KOPT-K1 (cell line): ENCODE measurements at regions not wholly inside any gene's neighbourhood (a gene's known extent, or its start where the extent isn't known, plus 50 kb on each side); places are given as distances from the start of the nearest gene placed in this dataset.
"Not testable (repeated sequence)": the region's sequence is repeated elsewhere in the genome, so short reads cannot be mapped to it uniquely, and the experiment has no call there.

ENCODE experiments used
- H3K27ac ChIP-seq: fragments of 200-600 bp; sonication (generic); 2 replicates; pipeline ENCODE4 v1.5.1; 2016; ENCODE audit warnings: antibody characterized with exemption, mild to moderate bottlenecking, low read depth, low read length; ENCODE audit not compliant: poor library complexity, severe bottlenecking
- H3K36me3 ChIP-seq: fragments of 200-600 bp; sonication (generic); 2 replicates; pipeline ENCODE4 v1.5.1; 2017; ENCODE audit warnings: antibody characterized with exemption, mild to moderate bottlenecking, low read length, moderate library complexity; ENCODE audit not compliant: insufficient read depth
- H3K9me3 ChIP-seq: fragments of 200-600 bp; sonication (generic); 2 replicates; pipeline ENCODE4 v1.5.1; 2017; ENCODE audit warnings: antibody characterized with exemption, low read length, mild to moderate bottlenecking; ENCODE audit not compliant: insufficient read depth, poor library complexity, severe bottlenecking

- H3K36me3 ChIP-seq = no peaks in the 10 kb centered on the region
- no peak overlapping the region for H3K27ac ChIP-seq
- H3K9me3 ChIP-seq = peaks cover 18% of the 10 kb centered on the region
Observed at GRCh38 chr2:242043538-242044312, 174.2 kb downstream of the RTP5 start.

DNA sequence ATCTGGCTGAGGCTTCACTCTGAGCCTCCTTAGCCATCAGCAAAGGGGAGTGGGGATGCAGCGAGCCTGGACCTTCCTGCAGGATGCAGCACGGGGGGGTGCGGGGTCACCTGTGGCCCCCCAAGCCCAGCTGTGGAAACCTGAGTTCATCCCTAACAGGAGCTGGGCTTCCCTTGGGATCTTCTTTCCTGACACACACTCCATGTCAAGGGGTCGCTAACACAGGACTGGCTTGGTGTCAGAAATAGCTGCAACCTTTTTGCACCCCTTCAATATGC lies 174.7 kb downstream of the RTP5 start:
- no peaks in the 10 kb centered on the region for H3K36me3 ChIP-seq

GRCh38 chr2:242045596-242046144 lies 176.1 kb downstream of the RTP5 start:
- not testable (repeated sequence) for H3K27ac ChIP-seq, H3K36me3 ChIP-seq
- peaks cover 18% of the 10 kb centered on the region for H3K9me3 ChIP-seq

More for the DNA sequence above, 174.7 kb downstream of the RTP5 start:
- Histone ChIP-seq H3K27ac (no peak overlapping the region), H3K9me3 (peaks cover 18% of the 10 kb centered on the region)

DNA sequence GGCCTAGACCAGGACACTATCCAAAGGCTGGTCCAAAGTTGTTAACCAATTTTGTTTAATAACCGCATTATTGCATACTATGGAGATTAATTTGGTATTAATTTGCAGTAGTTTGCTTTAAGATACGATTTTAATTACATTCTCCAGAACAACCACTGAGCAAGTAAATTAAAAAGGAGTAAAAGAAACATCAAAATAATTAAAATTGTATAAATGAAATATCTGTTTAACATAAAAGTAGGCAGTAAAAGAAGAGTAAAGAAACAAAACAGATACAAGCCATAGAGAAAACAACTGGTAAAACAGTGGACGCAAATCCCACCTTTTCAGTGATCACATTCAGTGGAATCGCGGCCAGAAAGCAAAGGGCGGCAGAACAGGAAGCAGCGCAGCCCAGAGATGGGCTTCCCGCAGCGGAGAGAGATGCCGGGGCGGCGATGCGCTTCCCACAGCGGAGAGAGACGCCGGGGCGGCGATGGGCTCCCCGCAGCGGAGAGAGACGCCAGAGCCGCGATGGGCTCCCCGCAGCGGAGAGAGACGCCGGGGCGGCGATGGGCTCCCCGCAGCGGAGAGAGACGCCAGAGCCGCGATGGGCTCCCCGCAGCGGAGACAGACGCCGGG lies 176.8 kb downstream of the RTP5 start:
- Histone ChIP-seq H3K27ac (no peak overlapping the region), H3K36me3 (no peaks in the 10 kb centered on the region), H3K9me3 (peaks cover 11% of the 10 kb centered on the region)

- no peak overlapping the region for H3K27ac ChIP-seq
- no peaks in the 10 kb centered on the region for H3K36me3 ChIP-seq
- no peaks in the 10 kb centered on the region for H3K9me3 ChIP-seq
Observed at GRCh38 chr2:242047963-242048362, 178.4 kb downstream of the RTP5 start.

DNA sequence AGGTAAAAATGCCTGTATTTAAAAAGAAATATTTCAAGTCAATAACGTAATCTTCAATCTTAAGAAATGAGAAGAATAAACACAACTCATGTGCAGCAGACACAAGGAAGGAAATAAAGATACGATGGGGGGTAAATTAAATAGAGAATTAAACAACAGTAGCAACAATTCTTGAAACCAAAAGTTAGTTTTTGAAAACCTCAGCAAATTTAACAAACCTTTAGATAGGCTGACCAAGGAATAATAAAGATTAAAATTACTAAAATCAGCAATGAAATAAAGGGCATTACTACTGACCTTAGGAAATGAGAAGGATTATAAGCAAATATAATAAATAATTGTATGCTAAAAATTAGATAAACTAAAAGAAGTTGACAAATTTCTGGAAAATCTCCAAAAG lies 178.9 kb downstream of the RTP5 start:
- Histone ChIP-seq H3K27ac (no peak overlapping the region), H3K36me3 (no peaks in the 10 kb centered on the region), H3K9me3 (no peaks in the 10 kb centered on the region)

DNA sequence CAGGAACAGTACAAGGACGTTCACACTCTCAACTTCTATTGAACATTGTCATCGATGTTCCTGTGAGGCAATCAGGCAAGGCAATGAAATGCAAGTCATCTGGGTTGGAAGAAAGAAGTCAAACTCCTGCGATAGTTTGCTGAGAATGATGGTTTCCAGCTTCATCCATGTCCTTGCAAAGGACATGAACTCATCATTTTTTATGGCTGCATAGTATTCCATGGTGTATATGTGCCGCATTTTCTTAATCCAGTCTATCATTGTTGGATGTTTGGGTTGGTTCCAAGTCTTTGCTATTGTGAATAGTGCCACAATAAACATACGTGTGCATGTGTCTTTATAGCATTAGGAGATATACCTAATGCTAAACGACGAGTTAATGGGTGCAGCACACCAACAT lies 180.0 kb downstream of the RTP5 start:
- H3K36me3 ChIP-seq = not testable (repeated sequence)

DNA sequence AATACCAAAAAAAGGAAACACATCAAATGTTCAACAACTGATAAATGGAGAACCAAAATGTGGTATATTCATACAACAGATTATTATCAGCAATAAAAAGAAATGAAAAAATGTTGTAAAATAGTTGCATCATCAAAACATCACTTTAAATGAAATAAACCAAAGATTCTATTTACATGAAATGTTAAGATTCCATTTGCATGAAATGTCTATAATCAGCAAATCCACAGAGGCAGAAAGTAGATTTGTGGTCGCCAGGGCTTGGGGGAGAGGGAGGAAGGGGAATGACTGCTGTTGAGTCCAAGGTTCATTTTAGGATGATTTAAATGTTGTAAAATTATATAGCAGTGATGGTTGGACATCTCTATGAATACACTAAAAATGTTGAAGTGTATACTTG lies 181.9 kb downstream of the RTP5 start:
- Histone ChIP-seq H3K9me3 (no peaks in the 10 kb centered on the region), H3K36me3 (no peaks in the 10 kb centered on the region), H3K27ac (no peak overlapping the region)

More for the DNA sequence above, 180.0 kb downstream of the RTP5 start:
- H3K9me3 ChIP-seq, H3K27ac ChIP-seq: not testable (repeated sequence)

- Histone ChIP-seq H3K36me3 (no peaks in the 10 kb centered on the region), H3K27ac (no peak overlapping the region), H3K9me3 (no peaks in the 10 kb centered on the region)
Observed at GRCh38 chr2:242052421-242052820, 182.9 kb downstream of the RTP5 start.

DNA sequence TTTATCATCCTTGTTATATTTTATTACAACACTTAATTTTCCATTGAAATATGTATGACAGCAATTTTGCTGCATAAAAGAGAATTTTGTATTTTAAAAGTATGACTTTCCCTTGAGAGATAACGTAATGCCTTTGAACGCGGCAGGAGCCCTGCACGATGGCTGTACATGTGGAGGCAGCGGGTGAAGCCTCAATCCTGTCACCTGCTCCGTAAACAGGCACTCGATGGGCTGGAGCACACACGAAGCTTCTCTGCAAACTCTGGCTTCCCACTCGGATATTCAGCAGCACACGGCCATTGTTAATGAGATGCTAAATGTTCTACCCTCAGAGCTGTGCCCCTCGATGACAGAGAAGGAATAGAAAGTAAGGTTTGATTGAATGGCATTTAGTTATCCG lies 184.4 kb downstream of the RTP5 start:
- Histone ChIP-seq H3K27ac (no peak overlapping the region), H3K36me3 (no peaks in the 10 kb centered on the region)

DNA sequence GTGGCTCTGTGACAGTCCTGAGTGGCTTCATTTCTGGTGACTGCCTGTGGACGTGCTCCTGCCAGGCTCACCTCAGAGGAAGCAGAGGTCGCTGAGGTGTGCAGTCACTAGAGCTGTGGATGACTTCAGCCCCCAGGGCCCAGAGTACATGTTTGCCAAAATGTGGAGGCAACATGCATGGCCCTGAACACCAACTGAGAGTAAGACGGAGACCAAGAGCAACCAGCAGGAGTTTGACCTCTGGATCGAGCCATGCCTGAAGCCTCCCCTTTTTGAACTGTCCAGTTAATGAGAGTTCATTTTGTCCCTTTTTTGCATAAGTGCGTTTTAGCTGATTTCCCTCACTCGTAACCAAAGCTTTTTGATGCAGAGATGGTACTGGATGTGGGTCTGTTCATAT lies 184.9 kb downstream of the RTP5 start:
- no peaks in the 10 kb centered on the region for H3K36me3 ChIP-seq
- H3K9me3 ChIP-seq = peaks cover 6% of the 10 kb centered on the region
- no peak overlapping the region for H3K27ac ChIP-seq

More for the DNA sequence above, 184.4 kb downstream of the RTP5 start:
- H3K9me3 ChIP-seq = peaks cover under 1% of the 10 kb centered on the region

DNA sequence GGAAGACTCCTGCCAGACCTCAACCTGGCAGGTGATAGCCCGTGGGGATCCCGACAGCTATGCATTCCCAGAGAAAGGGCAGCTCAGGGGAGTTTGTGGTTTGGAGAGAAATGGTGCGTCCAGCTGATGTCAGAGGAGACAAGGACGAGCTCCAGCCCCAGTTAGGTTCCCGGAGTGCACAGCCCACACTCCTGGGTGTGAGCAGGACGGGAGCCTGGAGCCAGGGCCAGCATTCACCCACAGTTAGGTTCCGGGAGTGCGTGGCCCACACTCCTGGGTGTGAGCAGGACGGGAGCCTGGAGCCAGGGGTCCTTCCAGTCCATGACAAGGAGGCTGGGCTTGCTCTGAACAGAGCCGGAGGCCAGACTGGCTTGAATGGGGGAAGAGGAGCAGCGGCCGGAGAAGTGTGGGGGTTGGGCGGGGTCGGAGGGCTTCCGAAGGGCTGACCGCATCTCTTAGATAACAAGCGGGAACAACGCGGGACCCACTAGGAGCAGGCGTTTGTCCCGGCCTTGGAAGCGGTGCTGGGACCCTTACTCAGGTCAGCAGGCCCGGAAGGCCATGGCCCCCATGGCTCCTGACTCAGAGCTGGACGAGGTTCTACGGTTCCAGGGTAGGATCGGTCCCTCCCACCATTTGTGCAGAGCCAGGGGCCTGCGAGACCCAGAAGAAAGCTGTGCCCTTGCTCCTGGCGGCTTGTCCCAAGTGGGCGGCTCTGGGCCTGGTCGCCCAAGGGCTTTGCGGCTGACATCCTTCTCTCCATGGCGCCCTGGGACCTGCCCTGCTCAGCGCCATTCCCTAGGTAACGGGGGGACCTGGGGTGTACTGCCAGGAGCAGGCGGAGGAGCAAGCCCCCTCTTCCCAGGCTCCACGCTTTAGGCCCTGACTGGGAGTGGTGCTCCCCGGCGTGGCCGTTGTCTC lies 185.6 kb downstream of the RTP5 start:
- H3K9me3 ChIP-seq = peaks cover 10% of the 10 kb centered on the region
- H3K27ac ChIP-seq = no peak overlapping the region
- H3K36me3 ChIP-seq = no peaks in the 10 kb centered on the region

- no peak overlapping the region for H3K27ac ChIP-seq
- peaks cover 19% of the 10 kb centered on the region for H3K9me3 ChIP-seq
- H3K36me3 ChIP-seq = no peaks in the 10 kb centered on the region
Observed at GRCh38 chr2:242056026-242056425, 186.5 kb downstream of the RTP5 start.

DNA sequence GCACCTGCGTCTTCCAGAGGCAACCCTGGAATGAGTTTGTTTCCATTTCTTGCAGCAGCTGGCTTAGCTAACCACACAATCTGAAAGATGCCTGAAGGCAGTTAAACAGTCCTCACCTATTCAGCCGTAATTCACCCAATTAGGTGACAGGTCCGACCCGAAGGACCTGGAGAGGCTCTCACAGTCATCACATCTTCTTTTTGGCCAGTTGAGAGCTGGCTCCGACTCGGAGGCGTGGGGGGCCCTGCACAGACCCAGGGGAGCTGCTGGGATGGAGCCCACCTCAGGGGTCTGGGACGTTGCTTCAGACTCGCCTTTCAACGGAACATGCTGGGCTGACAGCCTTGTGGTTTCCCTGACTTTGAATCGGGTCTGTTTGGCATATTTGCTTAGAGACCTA lies 187.3 kb downstream of the RTP5 start:
- no peaks in the 10 kb centered on the region for H3K36me3 ChIP-seq
- H3K9me3 ChIP-seq = peaks cover 21% of the 10 kb centered on the region
- H3K27ac ChIP-seq = no peak overlapping the region

DNA sequence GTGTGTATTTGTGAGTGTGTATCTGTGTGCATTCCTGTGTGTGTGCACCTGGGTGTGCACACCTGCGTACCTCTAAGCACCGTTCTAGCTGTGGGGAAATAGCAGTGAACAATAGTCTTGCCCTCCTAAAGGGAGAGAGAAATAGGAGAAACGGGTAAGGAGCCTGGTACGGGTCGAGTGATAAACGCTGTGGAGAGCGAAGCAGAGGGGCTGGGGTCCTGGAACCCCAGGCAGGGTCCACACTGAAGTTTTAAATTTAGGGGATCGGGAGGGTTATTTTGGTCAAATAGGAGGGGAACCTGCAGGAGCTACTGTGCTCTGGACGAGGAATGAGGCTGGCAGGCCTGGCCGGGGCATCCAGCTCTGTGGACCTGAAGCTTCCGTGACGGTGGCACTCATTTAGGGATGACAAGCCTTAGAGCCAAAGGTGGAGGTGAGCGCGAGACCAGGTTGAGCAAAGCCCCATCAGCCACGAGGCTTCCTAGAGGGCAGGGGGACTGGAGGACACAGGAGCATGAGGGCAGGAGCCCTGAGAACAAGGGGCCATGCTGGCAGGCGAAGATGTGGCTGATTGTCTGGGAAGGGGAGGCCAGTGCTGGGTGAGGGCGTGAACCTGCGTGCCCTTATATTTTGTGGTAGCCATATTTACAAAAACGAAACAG lies 188.0 kb downstream of the RTP5 start:
- no peaks in the 10 kb centered on the region for H3K36me3 ChIP-seq
- H3K9me3 ChIP-seq = peaks cover 21% of the 10 kb centered on the region
- H3K27ac ChIP-seq = no peak overlapping the region
